ENCODE measurements at regions not wholly inside any gene's neighbourhood (a gene's known extent, or its start where the extent isn't known, plus 50 kb on each side); places are given as distances from the start of the nearest gene placed in this dataset.

DNA sequence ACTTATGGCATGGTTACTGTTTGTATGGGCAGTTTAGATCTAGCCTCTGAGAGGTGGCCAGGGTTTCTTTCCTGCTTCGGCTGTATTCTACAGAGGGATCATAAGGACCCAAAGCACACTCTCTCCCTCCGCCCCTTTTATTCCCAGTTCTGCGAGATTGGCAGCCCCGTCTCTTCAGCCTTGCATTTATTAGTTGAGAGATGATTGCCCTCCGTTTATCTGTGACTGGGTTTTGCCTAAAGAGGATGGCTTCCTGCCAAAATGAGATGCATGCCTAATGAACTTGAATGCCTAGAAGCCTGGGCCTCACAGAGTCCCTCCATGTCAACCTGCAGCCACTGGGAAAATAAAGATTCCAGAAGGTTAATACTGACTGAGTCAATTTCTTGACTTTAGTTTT, 97.1 kb upstream of the CHL1 start:
- TF ChIP-seq, protein P1, sequence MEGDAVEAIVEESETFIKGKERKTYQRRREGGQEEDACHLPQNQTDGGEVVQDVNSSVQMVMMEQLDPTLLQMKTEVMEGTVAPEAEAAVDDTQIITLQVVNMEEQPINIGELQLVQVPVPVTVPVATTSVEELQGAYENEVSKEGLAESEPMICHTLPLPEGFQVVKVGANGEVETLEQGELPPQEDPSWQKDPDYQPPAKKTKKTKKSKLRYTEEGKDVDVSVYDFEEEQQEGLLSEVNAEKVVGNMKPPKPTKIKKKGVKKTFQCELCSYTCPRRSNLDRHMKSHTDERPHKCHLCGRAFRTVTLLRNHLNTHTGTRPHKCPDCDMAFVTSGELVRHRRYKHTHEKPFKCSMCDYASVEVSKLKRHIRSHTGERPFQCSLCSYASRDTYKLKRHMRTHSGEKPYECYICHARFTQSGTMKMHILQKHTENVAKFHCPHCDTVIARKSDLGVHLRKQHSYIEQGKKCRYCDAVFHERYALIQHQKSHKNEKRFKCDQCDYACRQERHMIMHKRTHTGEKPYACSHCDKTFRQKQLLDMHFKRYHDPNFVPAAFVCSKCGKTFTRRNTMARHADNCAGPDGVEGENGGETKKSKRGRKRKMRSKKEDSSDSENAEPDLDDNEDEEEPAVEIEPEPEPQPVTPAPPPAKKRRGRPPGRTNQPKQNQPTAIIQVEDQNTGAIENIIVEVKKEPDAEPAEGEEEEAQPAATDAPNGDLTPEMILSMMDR (conservative IDR thresholded peaks at IDR 0.05; ENCODE audit: low read depth, low read length), result no peak
- no peak for TF ChIP-seq POLR2A (IDR thresholded peaks at IDR 0.05; ENCODE audit: low read depth, low read length)
- no peak for TF ChIP-seq FOS (IDR thresholded peaks at IDR 0.05; ENCODE audit: low read depth, low read length)
- TF ChIP-seq, protein P2, sequence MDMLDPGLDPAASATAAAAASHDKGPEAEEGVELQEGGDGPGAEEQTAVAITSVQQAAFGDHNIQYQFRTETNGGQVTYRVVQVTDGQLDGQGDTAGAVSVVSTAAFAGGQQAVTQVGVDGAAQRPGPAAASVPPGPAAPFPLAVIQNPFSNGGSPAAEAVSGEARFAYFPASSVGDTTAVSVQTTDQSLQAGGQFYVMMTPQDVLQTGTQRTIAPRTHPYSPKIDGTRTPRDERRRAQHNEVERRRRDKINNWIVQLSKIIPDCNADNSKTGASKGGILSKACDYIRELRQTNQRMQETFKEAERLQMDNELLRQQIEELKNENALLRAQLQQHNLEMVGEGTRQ (IDR thresholded peaks at IDR 0.05; ENCODE audit: low read depth, low read length), result no peak
- no peak for TF ChIP-seq MXI1 (IDR thresholded peaks at IDR 0.05; ENCODE audit: borderline replicate concordance, low read depth, low read length)
